B cell (primary cell): ENCODE measurements at regions not wholly inside any gene's neighbourhood (a gene's known extent, or its start where the extent isn't known, plus 50 kb on each side); places are given as distances from the start of the nearest gene placed in this dataset.

Source experiments
- ATAC-seq: fragments of 200-7000 bp; cut with Tn5 transposase; one replicate; pipeline ENCODE4 v1.10.0; 2021; ENCODE audit warnings: low read depth, mild to moderate bottlenecking, moderate number of reproducible peaks, moderate library complexity
- CTCF ChIA-PET: fragments of 350-600 bp; sonication (Branson Sonifier 250); formaldehyde crosslinking; loops from one replicate; lab custom pipeline; 2021; ENCODE audit warnings: antibody characterized with exemption, inconsistent platforms; lab: Charles Lee
- POLR2A ChIA-PET: fragments of 350-600 bp; sonication (Branson Sonifier 250); formaldehyde crosslinking; loops from one replicate; lab custom pipeline; 2021; ENCODE audit warnings: antibody characterized with exemption; lab: Charles Lee
- DNase-seq: peaks from one replicate; pipeline ENCODE4 v3.0.0; 2013
- H2AFZ ChIP-seq: 2 replicates; pipeline ENCODE4 v1.6.1; 2012; ENCODE audit warnings: mild to moderate bottlenecking, low read depth, low read length; ENCODE audit not compliant: insufficient read depth, poor library complexity, severe bottlenecking
- H3K27ac ChIP-seq, 2 donors: 1 replicate in 1 of 2; 2 replicates in 1 of 2; pipeline ENCODE4 v1.5.1; 2012 to 2013; ENCODE audit warnings: low read length in 2 of 2, mild to moderate bottlenecking in 2 of 2, moderate library complexity in 1 of 2
- H3K27me3 ChIP-seq, 4 experiments: fragments of 200-600 bp in 1 of 4; sonication (generic) in 1 of 4; replicated peaks in 1 of 4; 1 replicate in 2 of 4; 2 replicates in 2 of 4; pipeline versions ENCODE4 v1.6.1 to v1.7.0; 2013 to 2016; ENCODE audit warnings: low read length in 3 of 4, mild to moderate bottlenecking in 2 of 4, mixed read lengths in 1 of 4, moderate library complexity in 1 of 4; ENCODE audit not compliant: insufficient read depth in 4 of 4, control insufficient read depth in 3 of 4; ENCODE audit errors: control extremely low read depth in 1 of 4
- H3K36me3 ChIP-seq, 2 experiments: replicated peaks in 1 of 2; 1 replicate in 1 of 2; 2 replicates in 1 of 2; pipeline versions ENCODE4 v1.6.1 to v1.7.1; 2013; ENCODE audit warnings: low read length in 1 of 2; ENCODE audit not compliant: insufficient read depth in 2 of 2, control insufficient read depth in 1 of 2; ENCODE audit errors: control extremely low read depth in 1 of 2, extremely low read depth in 1 of 2
- H3K4me1 ChIP-seq, 2 donors: fragments of 200-600 bp in 1 of 2; sonication (generic) in 1 of 2; 1 replicate in 1 of 2; 2 replicates in 1 of 2; pipeline versions ENCODE4 v1.5.1 to v1.6.1; 2013 to 2017; ENCODE audit warnings: low read length in 2 of 2; ENCODE audit not compliant: control insufficient read depth in 2 of 2, insufficient read depth in 2 of 2
- H3K4me2 ChIP-seq: replicated peaks from 2 replicates; pipeline ENCODE3; 2012; ENCODE audit warnings: mild to moderate bottlenecking, low read depth, low read length; ENCODE audit not compliant: poor library complexity, severe bottlenecking
- H3K4me3 ChIP-seq, 5 experiments: fragments of 200-600 bp in 1 of 5; sonication (generic) in 1 of 5; 1 replicate in 3 of 5; 2 replicates in 2 of 5; pipeline versions ENCODE4 v1.5.1 to v1.7.0; 2011 to 2016; ENCODE audit warnings: low read length in 4 of 5, mild to moderate bottlenecking in 4 of 5, low read depth in 2 of 5, control low read depth in 1 of 5, moderate library complexity in 1 of 5; ENCODE audit not compliant: insufficient read depth in 1 of 5; ENCODE audit errors: control extremely low read depth in 1 of 5, extremely low read depth in 1 of 5
- H3K79me2 ChIP-seq: fragments of 200-600 bp; sonication (generic); one replicate; pipeline ENCODE4 v1.6.0; 2016; ENCODE audit warnings: low read length; ENCODE audit not compliant: control insufficient read depth, insufficient read depth
- H3K9ac ChIP-seq: fragments of 200-600 bp; sonication (generic); 2 replicates; pipeline ENCODE4 v1.6.1; 2017; ENCODE audit warnings: mild to moderate bottlenecking, low read length, moderate library complexity
- H3K9me3 ChIP-seq, 3 donors: one replicate each; pipeline versions ENCODE4 v1.6.1 to v1.7.1; 2013; ENCODE audit warnings: low read length in 2 of 3; ENCODE audit not compliant: control insufficient read depth in 2 of 3, insufficient read depth in 1 of 3; ENCODE audit errors: control extremely low read depth in 1 of 3
- H4K20me1 ChIP-seq: 2 replicates; pipeline ENCODE4 v1.6.0; 2012; ENCODE audit warnings: mild to moderate bottlenecking, low read length; ENCODE audit not compliant: insufficient read depth, control insufficient read depth, poor library complexity, severe bottlenecking
- H3K27ac Mint-ChIP-seq: one replicate; pipeline ENCODE4 v1.8.0; 2021; ENCODE audit warnings: mixed read lengths
- H3K27me3 Mint-ChIP-seq: one replicate; pipeline ENCODE4 v1.8.0; 2021; ENCODE audit warnings: mixed read lengths
- H3K4me1 Mint-ChIP-seq: one replicate; pipeline ENCODE4 v1.8.0; 2021; ENCODE audit warnings: mixed read lengths
- H3K4me3 Mint-ChIP-seq: one replicate; pipeline ENCODE4 v1.8.0; 2021; ENCODE audit warnings: mixed read lengths
- H3K9me3 Mint-ChIP-seq: one replicate; pipeline ENCODE4 v1.8.0; 2022; ENCODE audit warnings: mixed read lengths; ENCODE audit not compliant: insufficient read depth
- EZH2 ChIP-seq: IDR thresholded peaks from 2 replicates; pipeline ENCODE4 v1.6.1; 2012; ENCODE audit warnings: borderline replicate concordance, low read depth, mild to moderate bottlenecking, moderate library complexity, low read length; ENCODE audit not compliant: insufficient read depth, poor library complexity, severe bottlenecking
- WGBS: methylation state at CpG from one replicate; pipeline ENCODE4 v1.1.5; 2013; ENCODE audit warnings: missing lambda C conversion rate; ENCODE audit not compliant: insufficient coverage; 5-methylcytosine and 5-hydroxymethylcytosine counted together
- intact Hi-C: fragments of 100-400 bp; cut with micrococcal nuclease; formaldehyde crosslinking; loops from one replicate; pipeline ENCODE4 v1.10.0; 2022
- TF ChIP-seq, protein P1 (sequence below): fragments of 200-600 bp; IDR thresholded peaks from one replicate; pipeline ENCODE4 v1.8.0; 2022; ENCODE audit warnings: antibody characterized with exemption, mild to moderate bottlenecking

DNA sequence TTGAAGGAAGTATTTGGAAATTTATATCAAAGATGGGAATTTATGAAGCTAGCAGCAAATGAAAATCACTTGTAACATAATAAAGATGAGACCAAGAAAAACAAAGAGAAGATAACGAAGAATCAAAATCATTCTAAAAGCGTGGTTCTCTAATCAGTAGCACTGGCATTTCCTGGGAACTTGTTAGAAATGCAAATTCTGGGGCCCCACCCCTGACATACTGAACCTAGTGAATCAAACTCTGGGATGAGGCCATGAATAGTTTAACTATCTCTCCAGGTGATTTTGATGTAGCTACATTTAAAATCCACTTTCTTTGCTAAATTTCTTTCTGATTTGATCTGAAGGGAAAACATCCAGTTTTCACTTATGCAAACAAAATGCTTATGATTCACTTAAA, 1075.6 kb downstream of the HACE1 start:
- ATAC-seq: no peak
- no peak overlapping the region for H3K4me2 ChIP-seq
- H3K27ac ChIP-seq: no peak overlapping the region
- TF ChIP-seq EZH2: no peak
- TF ChIP-seq, protein P1, sequence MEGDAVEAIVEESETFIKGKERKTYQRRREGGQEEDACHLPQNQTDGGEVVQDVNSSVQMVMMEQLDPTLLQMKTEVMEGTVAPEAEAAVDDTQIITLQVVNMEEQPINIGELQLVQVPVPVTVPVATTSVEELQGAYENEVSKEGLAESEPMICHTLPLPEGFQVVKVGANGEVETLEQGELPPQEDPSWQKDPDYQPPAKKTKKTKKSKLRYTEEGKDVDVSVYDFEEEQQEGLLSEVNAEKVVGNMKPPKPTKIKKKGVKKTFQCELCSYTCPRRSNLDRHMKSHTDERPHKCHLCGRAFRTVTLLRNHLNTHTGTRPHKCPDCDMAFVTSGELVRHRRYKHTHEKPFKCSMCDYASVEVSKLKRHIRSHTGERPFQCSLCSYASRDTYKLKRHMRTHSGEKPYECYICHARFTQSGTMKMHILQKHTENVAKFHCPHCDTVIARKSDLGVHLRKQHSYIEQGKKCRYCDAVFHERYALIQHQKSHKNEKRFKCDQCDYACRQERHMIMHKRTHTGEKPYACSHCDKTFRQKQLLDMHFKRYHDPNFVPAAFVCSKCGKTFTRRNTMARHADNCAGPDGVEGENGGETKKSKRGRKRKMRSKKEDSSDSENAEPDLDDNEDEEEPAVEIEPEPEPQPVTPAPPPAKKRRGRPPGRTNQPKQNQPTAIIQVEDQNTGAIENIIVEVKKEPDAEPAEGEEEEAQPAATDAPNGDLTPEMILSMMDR: no peak
- Mint-ChIP-seq H3K4me1 (no peaks in the 10 kb centered on the region), H3K9me3 (peaks cover 2% of the 10 kb centered on the region), H3K27ac (no peak overlapping the region), H3K27me3 (no peaks in the 10 kb centered on the region), H3K4me3 (no peak overlapping the region)
- H3K9ac ChIP-seq: no peak overlapping the region
- H3K4me3 ChIP-seq: no peak overlapping the region
- H3K79me2 ChIP-seq: no peaks in the 10 kb centered on the region
- H3K27me3 ChIP-seq: no peaks in the 10 kb centered on the region
- H4K20me1 ChIP-seq: no peaks in the 10 kb centered on the region
- no CpG with 5 or more reads among the region's 2 CpGs for WGBS
- H2AFZ ChIP-seq: no peak overlapping the region
- H3K4me1 ChIP-seq: no peaks in the 10 kb centered on the region
- CTCF ChIA-PET: no interaction called here
- no peaks in the 10 kb centered on the region for H3K36me3 ChIP-seq
- DNase-seq: no peak
- intact Hi-C loops: no loop called here
- H3K9me3 ChIP-seq: no peaks in the 10 kb centered on the region
- POLR2A ChIA-PET: no interaction called here

DNA sequence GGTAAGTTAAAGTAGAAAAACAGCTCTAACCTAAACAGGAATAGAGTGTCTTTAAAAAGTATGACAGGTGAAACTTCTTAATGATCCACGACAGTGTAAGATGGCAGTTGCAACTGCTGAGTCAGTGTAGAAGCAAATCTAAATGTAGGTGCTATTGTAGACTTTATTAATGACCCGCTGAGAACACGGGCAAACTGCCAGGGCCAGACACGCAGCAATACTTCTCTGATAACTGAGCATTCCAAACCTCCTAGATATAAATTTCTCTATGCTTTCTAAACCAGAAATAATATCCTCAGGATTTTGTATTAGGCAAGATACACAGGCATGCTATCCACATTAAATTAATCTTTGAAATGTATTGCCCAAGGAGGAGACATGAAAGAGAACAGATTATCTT, 1076.4 kb downstream of the HACE1 start:
- no peaks in the 10 kb centered on the region for H3K4me1 ChIP-seq
- DNase-seq (no peak), ATAC-seq (no peak)
- no peak overlapping the region for H2AFZ ChIP-seq
- intact Hi-C loops: no loop called here
- Mint-ChIP-seq H3K9me3 (peaks cover 2% of the 10 kb centered on the region), H3K27ac (no peak overlapping the region), H3K4me1 (no peaks in the 10 kb centered on the region), H3K4me3 (no peak overlapping the region), H3K27me3 (no peaks in the 10 kb centered on the region)
- H3K9ac ChIP-seq: no peak overlapping the region
- H3K79me2 ChIP-seq: no peaks in the 10 kb centered on the region
- H3K4me2 ChIP-seq: no peak overlapping the region
- H3K36me3 ChIP-seq: no peaks in the 10 kb centered on the region
- no peaks in the 10 kb centered on the region for H4K20me1 ChIP-seq
- ChIA-PET POLR2A (no interaction called here), CTCF (no interaction called here)
- H3K27me3 ChIP-seq: no peaks in the 10 kb centered on the region
- WGBS: 29% methylated on average over 1 of the region's 4 CpGs
- no peak overlapping the region for H3K4me3 ChIP-seq
- H3K27ac ChIP-seq: no peak overlapping the region
- TF ChIP-seq EZH2: no peak
- TF ChIP-seq, protein P1: no peak
- no peaks in the 10 kb centered on the region for H3K9me3 ChIP-seq
